Eye (tissue), 1 donor: ENCODE measurements at regions not wholly inside any gene's neighbourhood (a gene's known extent, or its start where the extent isn't known, plus 50 kb on each side); places are given as distances from the start of the nearest gene placed in this dataset.
"Not testable (repeated sequence)": the region's sequence is repeated elsewhere in the genome, so short reads cannot be mapped to it uniquely, and the experiment has no call there.

ENCODE experiments used
- DNase-seq: peaks from one replicate; pipeline ENCODE4 v3.0.0-alpha.2; 2015

GRCh38 chr10:60508037-60508436 lies 118.4 kb upstream of the ANK3 start:
- peak; percentile 32 for DNase-seq

GRCh38 chr10:60502621-60503020 lies 112.9 kb upstream of the ANK3 start:
- DNase-seq, result no peak

GRCh38 chr10:60498985-60499384 lies 109.3 kb upstream of the ANK3 start:
- DNase-seq, result no peak

GRCh38 chr10:60497364-60497763 lies 107.7 kb upstream of the ANK3 start:
- DNase-seq, result no peak

GRCh38 chr10:60496181-60496580 lies 106.5 kb upstream of the ANK3 start:
- DNase-seq, result no peak

GRCh38 chr10:60495338-60496055 lies 105.8 kb upstream of the ANK3 start:
- DNase-seq, result peak; percentile 45

- no peak for DNase-seq
These were observed 105.1 kb upstream of the ANK3 start for GRCh38 chr10:60494774-60495173.

- no peak for DNase-seq
These were observed 101.5 kb upstream of the ANK3 start for GRCh38 chr10:60491162-60491561.

- no peak for DNase-seq
These were observed 100.3 kb upstream of the ANK3 start for GRCh38 chr10:60490013-60490412.

GRCh38 chr10:60488111-60488669 lies 98.5 kb upstream of the ANK3 start:
- DNase-seq, result no peak

- no peak for DNase-seq
These were observed 97.9 kb upstream of the ANK3 start for GRCh38 chr10:60487543-60487942.

- DNase-seq, result no peak
These were observed 95.3 kb upstream of the ANK3 start for GRCh38 chr10:60485025-60485424.

GRCh38 chr10:60480865-60481563 lies 91.3 kb upstream of the ANK3 start:
- no peak for DNase-seq

- DNase-seq, result no peak
These were observed 89.8 kb upstream of the ANK3 start for GRCh38 chr10:60479305-60480020.

GRCh38 chr10:60476451-60476850 lies 86.8 kb upstream of the ANK3 start:
- no peak for DNase-seq

- no peak for DNase-seq
These were observed 83.9 kb upstream of the ANK3 start for GRCh38 chr10:60473557-60473956.

- no peak for DNase-seq
These were observed 80.4 kb upstream of the ANK3 start for GRCh38 chr10:60470091-60470490.

- not testable (repeated sequence) for DNase-seq
These were observed 79.5 kb upstream of the ANK3 start for GRCh38 chr10:60469147-60469546.

GRCh38 chr10:60467202-60467546 lies 77.5 kb upstream of the ANK3 start:
- DNase-seq, result no peak

- DNase-seq, result no peak
These were observed 76.9 kb upstream of the ANK3 start for GRCh38 chr10:60466267-60467201.

GRCh38 chr10:60465801-60466200 lies 76.1 kb upstream of the ANK3 start:
- no peak for DNase-seq

GRCh38 chr10:60464659-60465058 lies 75.0 kb upstream of the ANK3 start:
- no peak for DNase-seq

- DNase-seq, result no peak
These were observed 74.1 kb upstream of the ANK3 start for GRCh38 chr10:60463746-60464145.
